ENCODE measurements at regions not wholly inside any gene's neighbourhood (a gene's known extent, or its start where the extent isn't known, plus 50 kb on each side); places are given as distances from the start of the nearest gene placed in this dataset.

DNA sequence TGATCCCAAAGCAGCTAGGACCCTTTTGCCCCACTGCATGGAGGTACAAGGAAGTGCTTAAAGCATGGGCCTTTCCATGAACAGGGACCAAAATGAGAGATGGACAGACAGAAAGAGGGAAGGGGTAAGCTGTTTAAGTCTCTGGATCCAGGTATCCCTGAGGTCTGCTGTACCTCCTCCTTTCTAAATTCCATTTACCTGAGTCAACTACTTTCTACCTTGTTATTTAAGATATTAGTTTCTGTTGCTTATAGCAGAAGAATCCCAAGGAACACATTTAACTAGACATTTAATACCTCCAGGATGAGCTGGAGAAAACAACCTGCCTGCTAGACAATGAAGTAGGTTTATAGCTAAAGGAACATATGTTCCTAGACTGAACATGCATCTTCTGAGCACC is 157.6 kb upstream of the TMCC3 start:
- Histone ChIP-seq H3K36me3 (ENCODE audit: insufficient read depth, low read depth, low read length) (no peaks in the 10 kb centered on the region), H3K27me3 (ENCODE audit: insufficient read depth, low read length) (no peaks in the 10 kb centered on the region), H3K4me3 (ENCODE audit: low read length) (no peak overlapping the region)

DNA sequence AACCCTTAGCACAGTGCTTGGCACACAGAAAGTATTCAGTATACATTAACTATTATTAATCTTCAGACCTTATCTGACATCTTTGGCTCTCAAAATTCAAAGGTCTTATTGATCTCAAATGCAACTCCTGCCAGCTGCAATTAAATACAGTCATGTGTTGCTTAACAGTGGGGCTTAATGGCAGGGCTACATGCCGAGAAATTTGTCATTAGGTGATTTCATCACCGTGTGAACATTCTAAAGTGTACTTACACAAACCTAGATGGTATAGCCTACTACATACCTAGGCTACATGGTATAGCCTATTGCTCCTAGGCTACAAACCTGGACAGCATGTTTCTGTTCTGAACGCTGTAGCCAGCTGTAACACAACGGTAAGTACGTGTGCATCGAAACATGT is 156.3 kb upstream of the TMCC3 start:
- H3K27ac ChIP-seq (ENCODE audit: low read length): no peak overlapping the region
- no peaks in the 10 kb centered on the region for H3K27me3 ChIP-seq (ENCODE audit: insufficient read depth, low read length)
- H3K4me1 ChIP-seq (ENCODE audit: insufficient read depth, low read length): no peaks in the 10 kb centered on the region
- H3K36me3 ChIP-seq (ENCODE audit: insufficient read depth, low read depth, low read length): no peaks in the 10 kb centered on the region
- H3K9ac ChIP-seq (ENCODE audit: low read depth, low read length): no peak overlapping the region
- H3K9me3 ChIP-seq (ENCODE audit: insufficient read depth, low read depth, low read length): peaks cover 8% of the 10 kb centered on the region
- no peak overlapping the region for H3K4me3 ChIP-seq (ENCODE audit: low read length)

More for the DNA sequence above, 157.6 kb upstream of the TMCC3 start:
- H3K9me3 ChIP-seq (ENCODE audit: insufficient read depth, low read depth, low read length): peaks cover 21% of the 10 kb centered on the region
- H3K27ac ChIP-seq (ENCODE audit: low read length): no peak overlapping the region
- no peak overlapping the region for H3K9ac ChIP-seq (ENCODE audit: low read depth, low read length)
- H3K4me1 ChIP-seq (ENCODE audit: insufficient read depth, low read length): no peaks in the 10 kb centered on the region

DNA sequence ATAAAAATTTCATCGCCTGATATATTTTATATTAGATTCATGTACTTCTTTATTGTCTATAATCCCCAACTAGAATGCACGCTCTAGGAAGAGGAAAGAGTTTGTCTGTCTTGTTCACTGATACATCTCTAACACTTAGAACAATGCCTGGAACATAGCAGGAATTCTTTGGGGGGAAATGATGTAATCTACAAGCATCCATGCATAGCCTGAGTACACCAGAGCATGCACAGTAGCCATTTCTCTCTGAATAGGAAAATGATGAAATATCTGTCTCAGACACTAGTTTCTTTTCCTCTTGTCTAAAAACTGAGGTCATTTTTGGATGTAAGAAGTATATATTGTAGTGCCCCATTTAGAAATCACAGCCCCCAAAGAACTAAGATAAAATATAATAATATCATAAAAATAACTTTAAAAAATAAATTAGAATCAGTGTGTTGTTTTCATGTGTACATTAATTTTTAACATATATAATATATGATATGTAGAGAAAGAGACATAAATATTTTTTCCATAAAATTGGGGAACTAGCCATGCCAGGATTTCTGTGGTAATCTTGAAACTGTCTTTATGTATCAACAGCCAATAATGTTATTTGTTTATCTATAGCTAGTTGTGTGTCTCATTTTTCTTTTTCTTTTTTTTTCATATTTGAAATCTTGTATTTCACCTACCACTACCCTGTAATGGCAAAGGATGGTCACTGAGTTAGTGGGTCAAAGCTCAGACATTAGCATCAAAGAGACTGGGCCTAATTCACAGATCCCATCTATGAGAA is 155.6 kb upstream of the TMCC3 start:
- Histone ChIP-seq H3K36me3 (ENCODE audit: insufficient read depth, low read depth, low read length) (no peaks in the 10 kb centered on the region), H3K9me3 (ENCODE audit: insufficient read depth, low read depth, low read length) (peaks cover 1% of the 10 kb centered on the region; the same call in 1 of the 2 replicates), H3K4me1 (ENCODE audit: insufficient read depth, low read length) (no peaks in the 10 kb centered on the region), H3K4me3 (ENCODE audit: low read length) (no peak overlapping the region), H3K27me3 (ENCODE audit: insufficient read depth, low read length) (no peaks in the 10 kb centered on the region), H3K27ac (ENCODE audit: low read length) (no peak overlapping the region), H3K9ac (ENCODE audit: low read depth, low read length) (no peak overlapping the region)

DNA sequence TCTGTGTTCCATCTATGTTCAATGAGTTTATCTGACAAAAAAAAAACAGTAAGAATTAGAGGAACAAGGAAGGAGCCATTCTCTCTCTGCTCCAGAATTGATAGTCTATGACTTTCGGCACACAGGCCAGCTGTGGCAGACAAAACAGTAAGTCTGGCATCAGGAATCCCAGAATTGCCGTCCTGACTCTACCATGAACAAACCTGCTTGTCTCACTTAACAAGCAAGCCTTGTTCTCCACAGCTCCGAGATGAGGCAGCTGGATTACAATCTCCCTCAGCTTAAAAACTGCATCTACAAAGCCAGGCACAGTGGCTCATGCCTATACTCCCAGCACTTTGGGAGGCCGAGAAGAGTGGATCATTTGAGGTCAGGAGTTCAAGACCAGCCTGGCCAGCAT is 153.6 kb upstream of the TMCC3 start:
- Histone ChIP-seq H3K27me3 (ENCODE audit: insufficient read depth, low read length) (no peaks in the 10 kb centered on the region), H3K27ac (ENCODE audit: low read length) (no peak overlapping the region), H3K9me3 (ENCODE audit: insufficient read depth, low read depth, low read length) (no peaks in the 10 kb centered on the region), H3K4me1 (ENCODE audit: insufficient read depth, low read length) (no peaks in the 10 kb centered on the region), H3K36me3 (ENCODE audit: insufficient read depth, low read depth, low read length) (no peaks in the 10 kb centered on the region), H3K4me3 (ENCODE audit: low read length) (no peak overlapping the region), H3K9ac (ENCODE audit: low read depth, low read length) (no peak overlapping the region)

DNA sequence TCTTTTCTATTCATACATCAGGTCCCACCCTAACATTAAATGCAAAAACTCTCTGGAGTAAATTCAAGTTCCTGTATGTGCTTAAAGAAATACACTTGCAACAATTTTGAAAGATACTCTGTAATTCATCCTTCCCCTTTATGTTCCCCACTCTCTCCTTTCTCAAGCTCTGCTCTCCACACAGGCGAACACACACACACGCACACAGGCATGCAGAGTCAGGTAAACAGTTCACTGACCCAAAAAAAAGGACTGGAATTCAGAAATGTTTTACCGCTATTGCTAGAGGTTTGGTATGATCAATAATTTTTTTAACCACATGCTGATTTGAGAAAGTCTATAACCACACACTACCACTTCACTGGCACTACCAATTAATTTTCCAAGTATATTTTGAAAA is 152.4 kb upstream of the TMCC3 start:
- H3K4me1 ChIP-seq (ENCODE audit: insufficient read depth, low read length): no peaks in the 10 kb centered on the region
- no peak overlapping the region for H3K4me3 ChIP-seq (ENCODE audit: low read length)
- no peak overlapping the region for H3K9ac ChIP-seq (ENCODE audit: low read depth, low read length)
- H3K27me3 ChIP-seq (ENCODE audit: insufficient read depth, low read length): no peaks in the 10 kb centered on the region
- H3K9me3 ChIP-seq (ENCODE audit: insufficient read depth, low read depth, low read length): no peaks in the 10 kb centered on the region
- H3K27ac ChIP-seq (ENCODE audit: low read length): no peak overlapping the region
- no peaks in the 10 kb centered on the region for H3K36me3 ChIP-seq (ENCODE audit: insufficient read depth, low read depth, low read length)

DNA sequence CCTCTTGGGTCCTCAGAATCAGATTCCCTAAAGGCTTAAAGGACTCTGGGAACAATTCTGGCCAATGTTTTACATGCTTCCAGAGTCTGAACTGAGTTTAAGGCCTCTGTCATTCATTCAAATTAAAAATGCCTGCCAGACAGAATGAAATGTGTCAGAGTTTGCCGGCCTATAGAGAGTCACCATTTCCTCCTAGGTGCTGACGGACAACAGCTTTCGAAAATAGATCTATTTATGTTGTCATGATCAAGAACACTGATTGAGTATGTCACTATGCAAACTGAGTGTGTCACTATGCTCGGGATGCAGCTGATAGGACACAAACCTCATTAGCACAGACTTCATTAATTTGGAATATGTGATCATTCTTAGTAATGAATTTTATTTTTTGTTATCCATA is 151.4 kb upstream of the TMCC3 start:
- H3K4me1 ChIP-seq (ENCODE audit: insufficient read depth, low read length): no peaks in the 10 kb centered on the region
- no peak overlapping the region for H3K4me3 ChIP-seq (ENCODE audit: low read length)
- H3K9me3 ChIP-seq (ENCODE audit: insufficient read depth, low read depth, low read length): no peaks in the 10 kb centered on the region
- no peaks in the 10 kb centered on the region for H3K27me3 ChIP-seq (ENCODE audit: insufficient read depth, low read length)
- H3K36me3 ChIP-seq (ENCODE audit: insufficient read depth, low read depth, low read length): no peaks in the 10 kb centered on the region
- no peak overlapping the region for H3K27ac ChIP-seq (ENCODE audit: low read length)
- H3K9ac ChIP-seq (ENCODE audit: low read depth, low read length): no peak overlapping the region

DNA sequence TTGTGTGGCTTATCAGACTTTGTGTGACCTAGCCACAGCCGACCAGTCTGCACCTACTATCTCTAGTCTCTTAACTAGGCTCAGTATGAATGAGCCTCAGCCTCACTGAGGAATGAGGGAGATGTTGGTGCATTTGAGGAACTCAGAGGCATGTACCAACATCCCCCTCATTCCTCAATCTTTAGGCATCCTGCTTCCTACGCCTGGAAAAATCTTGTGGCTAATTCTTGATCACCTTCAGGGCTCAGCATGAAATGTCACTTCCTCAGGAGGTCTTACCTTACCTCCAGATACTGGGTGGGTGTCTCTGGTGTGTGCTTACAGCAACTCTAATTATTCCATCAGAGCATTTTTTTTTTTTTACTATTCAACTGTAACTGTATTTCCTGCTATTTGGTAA is 148.8 kb upstream of the TMCC3 start:
- no peak overlapping the region for H3K4me3 ChIP-seq (ENCODE audit: low read length)
- H3K27ac ChIP-seq (ENCODE audit: low read length): no peak overlapping the region
- no peaks in the 10 kb centered on the region for H3K9me3 ChIP-seq (ENCODE audit: insufficient read depth, low read depth, low read length)
- H3K27me3 ChIP-seq (ENCODE audit: insufficient read depth, low read length): no peaks in the 10 kb centered on the region
- no peaks in the 10 kb centered on the region for H3K36me3 ChIP-seq (ENCODE audit: insufficient read depth, low read depth, low read length)
- no peak overlapping the region for H3K9ac ChIP-seq (ENCODE audit: low read depth, low read length)
- no peaks in the 10 kb centered on the region for H3K4me1 ChIP-seq (ENCODE audit: insufficient read depth, low read length)

DNA sequence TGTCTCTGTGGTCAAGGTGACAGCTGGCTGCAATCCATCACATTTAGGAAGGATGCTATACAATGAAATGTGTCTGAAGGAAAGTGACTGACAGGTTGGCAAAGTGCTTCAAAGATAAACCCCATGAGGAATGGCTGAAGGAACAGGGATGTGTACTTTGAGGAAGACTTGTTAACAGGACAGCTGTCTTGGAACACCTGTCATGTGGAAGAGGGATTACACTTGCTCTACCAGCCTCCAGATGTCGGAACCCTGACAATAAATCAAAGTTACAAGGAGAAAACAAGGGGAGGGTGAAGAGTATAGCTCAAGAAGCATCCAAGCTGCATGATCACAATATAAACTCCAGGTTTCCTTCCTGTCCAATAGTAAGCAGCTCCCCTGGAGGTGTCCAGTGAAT is 147.8 kb upstream of the TMCC3 start:
- no peak overlapping the region for H3K4me3 ChIP-seq (ENCODE audit: low read length)
- no peaks in the 10 kb centered on the region for H3K27me3 ChIP-seq (ENCODE audit: insufficient read depth, low read length)
- H3K4me1 ChIP-seq (ENCODE audit: insufficient read depth, low read length): 0 out of 2 replicates have a peak, but pooled peaks cover 1% of the 10 kb centered on the region

DNA sequence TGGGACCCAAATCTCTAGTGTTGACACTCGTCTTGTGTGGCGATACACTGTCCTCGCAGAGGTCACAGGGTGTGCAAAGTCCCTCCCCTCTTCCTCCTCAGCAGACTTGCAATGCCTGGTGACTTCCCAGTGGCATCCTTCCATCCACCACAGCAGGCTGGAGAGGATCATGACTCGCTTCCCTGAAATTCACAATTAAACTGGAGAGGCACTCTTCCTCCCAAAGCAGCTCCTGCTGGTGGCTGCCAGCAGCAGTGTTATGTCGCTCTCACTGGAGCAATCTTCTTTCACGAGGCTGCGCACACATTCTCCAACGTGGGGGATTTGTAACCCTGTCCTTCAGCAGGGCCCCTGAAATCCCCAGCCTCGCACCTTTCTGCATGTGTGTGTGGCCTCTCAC is 145.2 kb upstream of the TMCC3 start:
- no peaks in the 10 kb centered on the region for H3K27me3 ChIP-seq (ENCODE audit: insufficient read depth, low read length)
- H3K4me3 ChIP-seq (ENCODE audit: low read length): no peak overlapping the region
- H3K36me3 ChIP-seq (ENCODE audit: insufficient read depth, low read depth, low read length): no peaks in the 10 kb centered on the region
- H3K9me3 ChIP-seq (ENCODE audit: insufficient read depth, low read depth, low read length): no peaks in the 10 kb centered on the region
- no peak overlapping the region for H3K27ac ChIP-seq (ENCODE audit: low read length)
- H3K4me1 ChIP-seq (ENCODE audit: insufficient read depth, low read length): peaks cover 4% of the 10 kb centered on the region; the same call in 1 of the 2 replicates
- H3K9ac ChIP-seq (ENCODE audit: low read depth, low read length): no peak overlapping the region

More for the DNA sequence above, 147.8 kb upstream of the TMCC3 start:
- H3K36me3 ChIP-seq (ENCODE audit: insufficient read depth, low read depth, low read length): no peaks in the 10 kb centered on the region
- no peak overlapping the region for H3K27ac ChIP-seq (ENCODE audit: low read length)
- no peak overlapping the region for H3K9ac ChIP-seq (ENCODE audit: low read depth, low read length)
- H3K9me3 ChIP-seq (ENCODE audit: insufficient read depth, low read depth, low read length): no peaks in the 10 kb centered on the region

DNA sequence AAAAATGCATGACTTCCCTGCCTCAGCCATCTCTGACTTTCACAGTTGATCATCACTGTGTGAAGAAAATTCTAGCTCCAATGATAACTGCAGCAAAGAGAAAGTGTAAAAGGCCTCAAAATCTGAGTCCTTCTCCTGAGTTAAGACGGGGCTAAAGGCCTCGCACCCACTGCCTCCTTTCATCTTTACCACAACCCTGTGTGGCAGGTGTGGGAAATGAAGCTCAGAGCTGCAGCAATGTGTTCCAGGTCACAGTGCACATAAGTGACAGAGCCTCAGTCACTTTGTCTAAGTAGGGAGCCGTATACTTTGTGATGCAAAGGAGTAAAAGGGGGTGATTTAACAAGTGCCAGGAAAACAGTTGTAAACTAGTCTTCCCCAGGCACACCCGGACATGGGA is 144.7 kb upstream of the TMCC3 start:
- Histone ChIP-seq H3K27ac (ENCODE audit: low read length) (no peak overlapping the region), H3K36me3 (ENCODE audit: insufficient read depth, low read depth, low read length) (no peaks in the 10 kb centered on the region), H3K9ac (ENCODE audit: low read depth, low read length) (no peak overlapping the region), H3K4me1 (ENCODE audit: insufficient read depth, low read length) (peaks cover 4% of the 10 kb centered on the region; the same call in 1 of the 2 replicates), H3K9me3 (ENCODE audit: insufficient read depth, low read depth, low read length) (no peaks in the 10 kb centered on the region), H3K27me3 (ENCODE audit: insufficient read depth, low read length) (no peaks in the 10 kb centered on the region), H3K4me3 (ENCODE audit: low read length) (no peak overlapping the region)

DNA sequence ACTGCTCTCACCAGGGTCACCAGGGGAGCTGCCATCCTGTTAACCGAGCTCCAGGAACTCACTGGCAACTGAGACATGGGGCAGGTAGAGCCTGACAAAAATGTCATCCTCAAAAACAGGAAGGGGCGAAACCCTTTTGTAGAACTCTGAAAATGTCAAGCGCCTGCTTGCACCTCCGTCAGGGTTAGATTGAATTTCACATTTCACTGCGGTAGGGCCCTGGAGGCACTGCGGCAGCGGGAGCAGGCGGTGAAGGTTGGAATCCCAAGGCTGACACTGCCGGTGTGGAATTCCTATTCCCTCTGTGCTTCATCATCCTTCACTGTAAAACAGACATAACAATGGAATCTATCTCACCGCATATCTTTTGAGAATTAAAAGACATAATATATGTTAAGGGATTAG is 142.8 kb upstream of the TMCC3 start:
- no peak overlapping the region for H3K4me3 ChIP-seq (ENCODE audit: low read length)
- H3K27ac ChIP-seq (ENCODE audit: low read length): no peak overlapping the region
- peaks cover 4% of the 10 kb centered on the region; the same call in 1 of the 2 replicates for H3K4me1 ChIP-seq (ENCODE audit: insufficient read depth, low read length)
- no peaks in the 10 kb centered on the region for H3K36me3 ChIP-seq (ENCODE audit: insufficient read depth, low read depth, low read length)
- no peaks in the 10 kb centered on the region for H3K27me3 ChIP-seq (ENCODE audit: insufficient read depth, low read length)
- no peak overlapping the region for H3K9ac ChIP-seq (ENCODE audit: low read depth, low read length)
- no peaks in the 10 kb centered on the region for H3K9me3 ChIP-seq (ENCODE audit: insufficient read depth, low read depth, low read length)

DNA sequence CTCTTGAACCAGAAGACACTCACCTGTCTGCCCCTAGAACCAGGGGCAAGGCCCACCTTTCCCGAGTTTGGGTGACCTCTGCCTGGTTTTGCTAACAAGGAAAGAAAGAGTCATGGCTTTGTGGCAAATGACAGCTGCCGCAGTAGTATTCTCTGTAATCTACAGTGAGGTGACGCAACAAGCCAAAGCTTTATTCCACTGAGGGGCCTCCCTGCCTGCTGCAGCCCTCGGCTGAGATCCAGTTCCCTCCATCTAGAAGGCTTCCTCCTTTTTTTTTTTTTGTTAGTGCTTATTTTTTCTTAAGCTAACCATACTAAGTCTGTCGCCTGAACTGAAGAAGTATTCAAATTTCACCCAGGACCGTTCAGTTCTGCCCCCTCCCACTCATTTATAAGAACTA is 142.3 kb upstream of the TMCC3 start:
- Histone ChIP-seq H3K4me3 (ENCODE audit: low read length) (no peak overlapping the region), H3K27ac (ENCODE audit: low read length) (no peak overlapping the region), H3K4me1 (ENCODE audit: insufficient read depth, low read length) (peaks cover 4% of the 10 kb centered on the region; the same call in 1 of the 2 replicates), H3K9me3 (ENCODE audit: insufficient read depth, low read depth, low read length) (no peaks in the 10 kb centered on the region), H3K9ac (ENCODE audit: low read depth, low read length) (no peak overlapping the region), H3K36me3 (ENCODE audit: insufficient read depth, low read depth, low read length) (no peaks in the 10 kb centered on the region), H3K27me3 (ENCODE audit: insufficient read depth, low read length) (no peaks in the 10 kb centered on the region)

Measured in iPS-20b (cell line).